Mesodermal cell (in vitro differentiated cells): ENCODE measurements at regions not wholly inside any gene's neighbourhood (a gene's known extent, or its start where the extent isn't known, plus 50 kb on each side); places are given as distances from the start of the nearest gene placed in this dataset.

Source experiments
- H3K27ac ChIP-seq: 2 replicates; pipeline ENCODE4 v1.7.0; 2013; ENCODE audit warnings: mild to moderate bottlenecking, low read depth, low read length, moderate library complexity; ENCODE audit not compliant: severe bottlenecking
- H3K36me3 ChIP-seq: 2 replicates; pipeline ENCODE4 v1.7.1; 2013; ENCODE audit warnings: mild to moderate bottlenecking, low read length, moderate library complexity; ENCODE audit not compliant: control insufficient read depth, insufficient read depth
- H3K4me1 ChIP-seq: one replicate; pipeline ENCODE4 v1.7.1; 2013; ENCODE audit warnings: mild to moderate bottlenecking, low read length; ENCODE audit not compliant: insufficient read depth, control insufficient read depth, poor library complexity, severe bottlenecking
- H3K4me3 ChIP-seq: 2 replicates; pipeline ENCODE4 v1.7.0; 2013; ENCODE audit warnings: low read length, control low read depth, mild to moderate bottlenecking; ENCODE audit not compliant: insufficient read depth, poor library complexity, severe bottlenecking; ENCODE audit errors: extremely low read depth
- H3K9me3 ChIP-seq: 2 replicates; pipeline ENCODE4 v1.7.1; 2013; ENCODE audit warnings: mild to moderate bottlenecking, low read length, moderate library complexity; ENCODE audit not compliant: control insufficient read depth
- WGBS, 2 experiments: methylation state at CpG; one replicate each; pipeline ENCODE4 v1.1.5; 2013; ENCODE audit warnings: missing lambda C conversion rate in 2 of 2; ENCODE audit not compliant: insufficient coverage in 2 of 2; 5-methylcytosine and 5-hydroxymethylcytosine counted together

- H3K4me1 ChIP-seq = no peaks in the 10 kb centered on the region
- 100% methylated on average over 1 to 2 of the region's 3 CpGs for WGBS, 2 experiments
- H3K27ac ChIP-seq = no peak overlapping the region
- H3K4me3 ChIP-seq = no peak overlapping the region
- H3K36me3 ChIP-seq = no peaks in the 10 kb centered on the region
- H3K9me3 ChIP-seq = no peaks in the 10 kb centered on the region
Measured at GRCh38 chr11:91820709-91821108, 403.9 kb upstream of the FAT3 start.

GRCh38 chr11:91819777-91820176 is 404.8 kb upstream of the FAT3 start:
- Histone ChIP-seq H3K4me3 (no peak overlapping the region), H3K27ac (no peak overlapping the region), H3K36me3 (no peaks in the 10 kb centered on the region), H3K9me3 (no peaks in the 10 kb centered on the region), H3K4me1 (no peaks in the 10 kb centered on the region)
- 88% methylated on average over 1 of the region's 1 CpG; no CpG with 5 or more reads in 1 of the 2 experiments for WGBS, 2 experiments

DNA sequence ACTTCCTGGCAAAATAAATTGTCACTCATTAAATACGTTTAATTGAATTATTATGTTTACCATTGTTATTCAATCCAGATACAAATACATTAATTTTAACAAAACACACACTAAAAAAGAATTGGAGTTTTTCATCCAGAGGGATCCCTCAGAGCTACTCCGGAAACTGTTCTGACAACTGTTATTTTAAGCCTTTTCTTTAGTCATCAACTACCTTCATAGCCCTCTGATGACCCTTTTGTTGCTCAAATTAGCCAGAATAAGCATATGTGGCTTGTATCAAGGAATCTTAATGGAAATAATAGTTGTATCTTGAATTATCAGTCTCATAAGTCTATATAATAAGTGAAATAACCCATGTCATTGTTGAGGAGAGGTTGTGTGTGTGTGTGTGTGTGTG is 405.4 kb upstream of the FAT3 start:
- no peaks in the 10 kb centered on the region for H3K9me3 ChIP-seq
- H3K36me3 ChIP-seq = no peaks in the 10 kb centered on the region
- 83 to 100% methylated on average over 1 of the region's 2 CpGs for WGBS, 2 experiments
- H3K4me3 ChIP-seq = no peak overlapping the region
- H3K27ac ChIP-seq = no peak overlapping the region
- no peaks in the 10 kb centered on the region for H3K4me1 ChIP-seq

DNA sequence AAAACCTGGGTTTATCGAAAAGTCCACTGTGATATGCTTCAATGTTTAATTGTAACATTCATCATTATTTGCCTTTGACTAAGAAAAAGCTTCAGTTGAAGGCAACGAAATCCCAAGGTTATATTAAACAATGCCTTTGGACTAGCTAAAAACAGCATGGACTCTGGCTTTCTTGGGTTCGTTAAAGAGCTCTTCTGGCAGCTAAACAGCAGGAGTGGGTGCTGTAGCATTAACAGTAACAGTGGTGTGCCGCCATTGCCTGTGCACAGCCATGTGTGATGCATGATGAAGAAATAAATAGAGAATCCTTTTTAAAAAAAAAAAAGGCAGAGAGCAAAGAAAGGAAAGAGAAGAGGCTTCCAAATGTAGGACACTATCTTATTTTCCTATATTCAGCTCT is 406.6 kb upstream of the FAT3 start:
- H3K4me3 ChIP-seq = no peak overlapping the region
- H3K4me1 ChIP-seq = no peaks in the 10 kb centered on the region
- WGBS, 2 experiments = 72 to 89% methylated on average over 2 to 3 of the region's 4 CpGs
- no peaks in the 10 kb centered on the region for H3K36me3 ChIP-seq
- H3K27ac ChIP-seq = no peak overlapping the region
- H3K9me3 ChIP-seq = no peaks in the 10 kb centered on the region

- Histone ChIP-seq H3K4me3 (no peak overlapping the region), H3K9me3 (no peaks in the 10 kb centered on the region), H3K4me1 (no peaks in the 10 kb centered on the region), H3K36me3 (no peaks in the 10 kb centered on the region), H3K27ac (no peak overlapping the region)
Measured at GRCh38 chr11:91813263-91813662, 411.4 kb upstream of the FAT3 start.

- H3K36me3 ChIP-seq = no peaks in the 10 kb centered on the region
- H3K4me1 ChIP-seq = no peaks in the 10 kb centered on the region
- no peaks in the 10 kb centered on the region for H3K9me3 ChIP-seq
- no peak overlapping the region for H3K4me3 ChIP-seq
- 60 to 100% methylated on average over 1 of the region's 3 CpGs for WGBS, 2 experiments
- no peak overlapping the region for H3K27ac ChIP-seq
Measured at GRCh38 chr11:91810871-91811270, 413.7 kb upstream of the FAT3 start.

- H3K27ac ChIP-seq = peak overlapping the region; percentile 33
- no CpG with 5 or more reads among the region's 1 CpG for whole genome bisulfite sequencing, 2 experiments
- no peaks in the 10 kb centered on the region for H3K9me3 ChIP-seq
- peaks cover 5% of the 10 kb centered on the region for H3K4me1 ChIP-seq
- H3K4me3 ChIP-seq = no peak overlapping the region
- H3K36me3 ChIP-seq = no peaks in the 10 kb centered on the region
Measured at GRCh38 chr11:91805293-91805692, 419.3 kb upstream of the FAT3 start.

- peaks cover 5% of the 10 kb centered on the region for H3K4me1 ChIP-seq
- WGBS, 2 experiments = 20% methylated on average over 1 of the region's 1 CpG; no CpG with 5 or more reads in 1 of the 2 experiments
- H3K4me3 ChIP-seq = no peak overlapping the region
- H3K36me3 ChIP-seq = no peaks in the 10 kb centered on the region
- peak overlapping the region; percentile 30 for H3K27ac ChIP-seq
- no peaks in the 10 kb centered on the region for H3K9me3 ChIP-seq
Measured at GRCh38 chr11:91804042-91804441, 420.6 kb upstream of the FAT3 start.

DNA sequence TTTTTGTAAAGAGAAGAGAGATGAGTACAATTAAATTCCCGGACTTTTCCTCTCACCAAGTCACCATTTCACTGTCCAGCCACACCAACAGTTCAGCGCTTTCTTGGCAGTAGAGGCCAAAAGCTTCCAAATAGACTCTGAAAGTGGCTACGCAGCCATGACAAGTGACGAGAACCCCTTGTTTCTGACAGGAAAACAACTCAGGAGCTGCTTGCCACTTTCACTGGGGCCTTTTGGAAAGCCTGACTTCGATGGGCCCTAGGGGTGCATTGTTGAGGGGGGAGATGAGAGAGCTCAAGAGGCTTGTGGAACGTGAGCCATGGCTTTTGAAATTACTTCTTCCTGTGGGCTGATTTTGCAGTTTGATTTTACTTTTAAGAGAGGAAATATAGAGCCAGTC is 422.1 kb upstream of the FAT3 start:
- H3K36me3 ChIP-seq = no peaks in the 10 kb centered on the region
- WGBS, 2 experiments = 77 to 86% methylated on average over 2 to 4 of the region's 6 CpGs
- peaks cover 5% of the 10 kb centered on the region for H3K4me1 ChIP-seq
- H3K9me3 ChIP-seq = no peaks in the 10 kb centered on the region
- H3K27ac ChIP-seq = no peak overlapping the region
- no peak overlapping the region for H3K4me3 ChIP-seq

DNA sequence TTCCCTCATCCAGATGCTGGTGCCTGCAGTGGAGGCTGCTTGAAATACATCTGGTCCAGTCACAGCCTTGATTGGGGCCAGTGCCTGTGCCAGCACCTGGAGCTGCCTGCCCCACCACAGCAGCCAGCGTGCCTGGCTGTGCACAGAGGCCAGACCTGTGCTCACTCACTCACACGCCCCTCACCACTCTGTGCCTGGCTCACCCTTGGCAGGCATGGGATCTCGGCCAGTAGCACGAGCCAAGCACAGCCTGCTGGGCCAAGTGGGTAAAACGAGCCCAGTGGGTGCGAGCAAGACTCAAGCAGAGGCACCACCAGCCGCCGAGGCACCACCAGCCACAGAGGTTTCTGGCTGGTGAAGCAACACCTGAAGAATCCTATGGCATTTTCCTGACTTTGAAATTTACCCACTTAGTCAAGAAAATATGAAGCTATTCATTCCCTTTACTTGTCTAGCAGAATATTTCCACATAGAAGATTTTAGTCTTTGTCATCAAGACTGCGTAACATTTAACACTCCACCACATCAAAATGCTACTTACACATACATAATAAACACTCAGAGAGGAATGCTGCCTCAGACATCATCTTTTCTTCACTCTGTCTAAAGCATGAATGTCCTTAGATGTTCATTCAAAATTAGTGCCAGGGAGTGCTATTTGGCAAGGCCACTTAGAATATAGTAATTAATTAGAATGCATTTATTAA is 424.3 kb upstream of the FAT3 start:
- Histone ChIP-seq H3K36me3 (no peaks in the 10 kb centered on the region), H3K27ac (no peak overlapping the region), H3K9me3 (no peaks in the 10 kb centered on the region), H3K4me1 (peaks cover 5% of the 10 kb centered on the region), H3K4me3 (no peak overlapping the region)
- WGBS, 2 experiments = 85 to 92% methylated on average over 7 to 9 of the region's 9 CpGs

- Histone ChIP-seq H3K27ac (no peak overlapping the region), H3K36me3 (no peaks in the 10 kb centered on the region), H3K4me3 (no peak overlapping the region), H3K9me3 (no peaks in the 10 kb centered on the region), H3K4me1 (no peaks in the 10 kb centered on the region)
- WGBS, 2 experiments = 94 to 100% methylated on average over 3 to 7 of the region's 7 CpGs
Measured at GRCh38 chr11:91798240-91798639, 426.4 kb upstream of the FAT3 start.
